Daoy (cell line): ENCODE measurements at regions not wholly inside any gene's neighbourhood (a gene's known extent, or its start where the extent isn't known, plus 50 kb on each side); places are given as distances from the start of the nearest gene placed in this dataset.
"Not testable (repeated sequence)": the region's sequence is repeated elsewhere in the genome, so short reads cannot be mapped to it uniquely, and the experiment has no call there.

Experiments
- DNase-seq: peaks from one replicate; pipeline ENCODE4 v3.0.0-alpha.2; 2015; ENCODE audit warnings: low read depth

- DNase-seq: no peak
These were observed 341.7 kb upstream of the FAT1 start for GRCh38 chr4:187065396-187065795.

DNA sequence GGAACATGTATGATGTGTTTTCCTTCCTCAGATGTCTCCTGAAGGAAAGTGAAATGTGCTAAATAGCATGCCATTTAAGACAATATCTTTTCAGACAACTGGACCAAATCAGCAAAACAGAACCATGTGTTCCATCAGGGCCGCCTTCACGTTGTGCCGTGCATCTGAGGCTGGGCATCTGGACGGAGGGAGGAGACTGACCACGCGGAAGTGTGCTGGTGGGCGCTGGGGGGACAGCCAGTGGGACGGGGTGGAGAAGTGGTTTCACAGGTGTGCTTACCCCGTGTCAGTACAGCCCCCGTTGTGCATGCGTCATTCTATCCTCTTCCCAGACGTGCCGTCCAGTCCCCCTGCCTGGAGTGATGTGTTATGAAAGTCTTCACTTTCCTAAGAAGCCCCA lies 342.1 kb upstream of the FAT1 start:
- no peak for DNase-seq

DNA sequence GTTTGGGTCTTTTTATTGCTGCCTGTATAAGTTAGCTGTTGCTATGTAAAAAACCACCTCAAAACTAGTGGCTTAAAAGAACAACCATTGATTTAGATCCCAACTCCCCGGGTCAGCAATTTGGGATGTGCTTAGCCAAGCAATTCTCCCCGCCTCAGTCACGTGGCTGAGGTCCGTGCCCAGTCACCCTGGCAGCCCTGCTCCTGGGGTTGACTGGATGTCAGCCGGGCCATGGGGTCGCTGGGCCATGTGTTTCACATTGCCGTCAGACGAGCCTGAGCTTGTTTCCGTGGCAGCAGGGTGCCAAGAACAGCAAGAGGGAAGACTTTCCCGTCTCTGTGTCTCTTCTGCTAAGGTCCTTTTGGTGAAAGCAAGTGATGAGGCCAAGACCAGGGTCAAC lies 345.7 kb upstream of the FAT1 start:
- no peak for DNase-seq

- DNase-seq: no peak
These were observed 346.5 kb upstream of the FAT1 start for GRCh38 chr4:187070158-187070557.

GRCh38 chr4:187070740-187071139 lies 347.1 kb upstream of the FAT1 start:
- DNase-seq: no peak

DNA sequence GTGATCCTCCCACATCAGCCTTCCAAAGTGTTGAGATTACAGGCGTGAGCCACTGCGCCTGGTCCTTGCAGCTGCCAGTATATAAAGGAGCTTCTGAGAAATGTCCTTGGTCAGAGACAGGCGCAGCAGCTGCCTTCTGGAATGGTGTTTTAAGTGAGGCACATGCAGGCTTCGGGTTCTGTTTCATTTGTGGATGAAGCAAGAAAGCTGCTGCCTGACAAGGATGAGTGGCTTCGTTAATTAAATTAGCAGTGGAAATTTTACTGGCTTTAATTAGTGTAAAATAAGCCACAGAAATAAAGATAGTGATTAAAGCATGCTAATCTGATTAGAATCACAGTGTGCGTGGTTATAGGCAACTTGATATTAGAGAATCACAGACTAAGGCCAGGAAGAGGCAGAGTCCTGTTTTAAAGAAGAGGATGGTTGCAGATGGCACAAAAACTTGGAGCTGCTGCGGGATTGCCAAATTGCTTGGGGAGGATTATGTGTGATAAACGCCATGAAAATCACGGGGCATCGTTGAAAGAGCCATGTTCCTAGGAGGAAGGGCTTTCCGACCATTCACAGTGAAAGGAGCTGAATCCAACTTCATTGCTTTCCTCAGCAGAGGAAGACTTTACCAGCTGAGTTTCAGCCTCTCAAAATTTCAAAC lies 348.4 kb upstream of the FAT1 start:
- DNase-seq: no peak

- DNase-seq: no peak
These were observed 350.2 kb upstream of the FAT1 start for GRCh38 chr4:187073820-187074219.

GRCh38 chr4:187075514-187075913 lies 351.9 kb upstream of the FAT1 start:
- no peak for DNase-seq

DNA sequence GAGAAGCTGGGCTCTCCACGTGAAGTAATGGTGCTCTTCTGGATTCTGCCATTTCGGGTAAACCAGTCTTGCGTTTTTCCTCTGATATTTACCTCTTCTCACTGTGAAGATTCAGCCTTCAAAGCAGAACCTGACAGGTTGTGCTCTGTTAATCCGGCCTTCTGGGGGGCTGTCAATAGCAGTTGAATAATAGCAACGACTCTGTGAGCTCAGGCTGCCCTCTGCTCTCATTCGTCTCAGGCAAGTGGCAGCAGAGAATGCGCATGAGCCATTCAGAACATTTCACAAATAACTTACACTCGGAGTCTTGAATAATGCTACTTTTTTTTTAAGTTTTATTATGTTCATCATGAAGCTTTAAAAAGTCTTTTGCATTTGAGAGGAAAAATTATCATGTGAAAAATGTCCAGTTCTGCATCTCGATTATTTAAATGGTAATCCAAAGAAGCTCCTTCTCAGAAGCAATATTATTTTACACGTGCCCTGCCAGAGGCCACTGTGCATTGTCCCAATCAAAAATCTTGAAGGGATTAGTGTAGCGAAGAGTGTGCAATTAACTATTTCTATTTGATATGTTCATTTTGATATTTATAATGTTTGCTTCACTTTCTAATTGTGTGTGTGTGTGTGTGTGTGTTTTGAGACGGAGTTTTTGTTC lies 354.2 kb upstream of the FAT1 start:
- DNase-seq: no peak

GRCh38 chr4:187084701-187085100 lies 361.0 kb upstream of the FAT1 start:
- no peak for DNase-seq

- DNase-seq: no peak
These were observed 361.7 kb upstream of the FAT1 start for GRCh38 chr4:187085339-187085738.

- DNase-seq: no peak
These were observed 362.5 kb upstream of the FAT1 start for GRCh38 chr4:187086151-187086550.

- DNase-seq: no peak
These were observed 364.6 kb upstream of the FAT1 start for GRCh38 chr4:187088070-187088799.

DNA sequence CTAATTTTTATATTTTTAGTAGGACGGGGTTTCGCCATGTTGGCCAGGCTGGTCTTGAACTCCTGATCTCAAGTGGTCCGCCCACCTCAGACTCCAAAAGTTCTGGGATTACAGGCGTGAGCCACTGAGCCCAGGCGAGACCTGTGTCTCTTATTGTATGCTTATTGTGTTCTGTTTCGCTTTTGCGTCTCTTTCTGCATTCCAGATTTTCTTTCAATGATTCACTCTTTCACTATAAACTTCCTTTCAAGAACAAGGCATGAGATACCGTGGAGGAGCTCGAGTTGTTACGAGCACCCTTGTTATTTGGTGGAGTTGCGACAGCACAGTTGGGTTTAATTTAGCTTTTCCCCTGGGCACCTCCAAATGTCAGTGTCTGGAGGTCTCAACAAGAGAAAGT lies 366.7 kb upstream of the FAT1 start:
- DNase-seq: peak; percentile 12

GRCh38 chr4:187090832-187091231 lies 367.2 kb upstream of the FAT1 start:
- DNase-seq: not testable (repeated sequence)

DNA sequence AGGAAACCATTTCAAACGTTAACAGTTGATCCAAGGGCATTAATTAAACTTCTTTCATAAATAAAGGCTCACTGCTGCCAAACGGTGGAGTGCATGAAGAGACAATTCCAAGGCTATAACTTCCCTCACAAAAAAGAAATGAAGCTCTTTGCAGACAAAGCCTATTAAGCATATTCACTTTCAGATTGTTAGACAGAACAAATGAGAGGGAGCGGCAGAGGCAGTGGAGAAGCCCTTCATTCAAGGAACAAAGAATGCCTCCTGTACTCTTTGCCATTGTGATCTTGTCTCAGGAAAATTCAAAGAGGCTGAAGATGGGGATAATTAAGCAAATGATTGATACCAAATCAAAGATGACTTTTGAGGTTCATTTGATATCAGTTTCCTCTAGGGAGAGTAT lies 370.5 kb upstream of the FAT1 start:
- DNase-seq: no peak

GRCh38 chr4:187098429-187098828 lies 374.8 kb upstream of the FAT1 start:
- DNase-seq: no peak

GRCh38 chr4:187103351-187103750 lies 379.7 kb upstream of the FAT1 start:
- DNase-seq: no peak

DNA sequence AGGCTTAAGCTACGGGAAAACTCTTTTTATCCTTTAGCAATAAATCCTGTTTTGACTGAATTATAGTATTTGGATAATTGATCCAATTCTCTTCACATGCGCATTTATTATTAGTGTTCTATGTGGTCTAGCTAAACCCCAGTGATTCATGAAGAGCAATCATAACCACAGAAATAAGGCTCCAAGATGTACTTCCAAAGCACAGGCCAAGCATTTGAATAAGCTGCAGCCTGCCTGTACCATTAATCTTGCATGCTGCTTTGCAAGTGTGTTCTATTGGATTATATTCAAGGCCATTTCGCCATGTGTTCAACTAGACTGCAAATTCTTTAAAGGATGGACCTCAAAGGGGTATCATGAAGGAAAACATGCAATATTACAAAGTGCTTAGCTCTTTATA lies 385.2 kb upstream of the FAT1 start:
- no peak for DNase-seq

- no peak for DNase-seq
These were observed 386.0 kb upstream of the FAT1 start for GRCh38 chr4:187109636-187110035.

- DNase-seq: no peak
These were observed 394.5 kb upstream of the FAT1 start for GRCh38 chr4:187118166-187118565.

GRCh38 chr4:187118602-187119120 lies 395.0 kb upstream of the FAT1 start:
- DNase-seq: no peak

DNA sequence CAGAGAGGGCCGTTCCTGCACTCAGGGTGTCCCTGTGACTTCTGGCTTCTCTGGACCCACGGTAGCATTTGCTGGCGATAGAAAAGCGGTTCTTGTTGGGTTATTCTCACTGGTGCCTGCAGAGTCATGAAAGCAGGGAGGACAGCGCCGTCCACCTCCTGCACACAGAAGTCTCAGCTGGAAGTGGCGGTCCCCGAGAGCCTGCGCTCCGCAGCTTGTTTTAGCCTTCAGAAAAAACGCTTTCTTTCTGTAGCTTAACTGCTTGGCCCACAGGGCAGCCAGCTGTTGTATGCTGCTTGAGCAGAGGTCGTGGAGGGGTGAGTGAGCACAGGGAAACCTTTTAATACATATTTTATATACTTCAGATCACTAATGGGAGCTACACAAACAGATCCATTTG lies 400.7 kb upstream of the FAT1 start:
- no peak for DNase-seq
